ENCODE measurements at regions not wholly inside any gene's neighbourhood (a gene's known extent, or its start where the extent isn't known, plus 50 kb on each side); places are given as distances from the start of the nearest gene placed in this dataset.

DNA sequence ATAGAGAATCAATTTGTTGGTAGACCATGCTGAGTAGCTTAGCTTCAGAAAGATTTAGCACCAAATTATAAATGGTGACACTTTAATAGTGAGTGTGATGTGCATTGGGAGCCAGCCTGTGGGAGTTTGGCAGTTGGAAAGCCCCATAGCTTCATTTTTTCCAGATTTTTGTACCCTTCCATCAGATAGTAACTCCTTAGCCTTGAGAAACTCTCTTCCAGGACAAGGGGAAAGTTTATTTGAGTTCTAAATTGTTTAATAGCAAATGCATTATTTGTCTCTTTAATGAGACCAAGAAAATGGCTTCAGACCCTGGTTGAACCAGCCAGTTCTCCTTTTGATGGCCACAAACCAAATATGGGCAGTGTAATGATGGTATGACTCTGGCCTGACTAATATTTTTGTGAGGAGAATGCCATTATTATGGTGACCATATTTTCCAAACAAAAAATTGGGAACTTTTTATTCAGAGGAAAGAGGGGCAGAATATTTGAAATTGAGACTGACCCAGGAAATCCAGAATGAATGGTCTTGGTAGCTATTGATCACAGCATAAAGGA is 49.8 kb downstream of the PLCE1 start:
- no peak for DNase-seq (ENCODE audit: low read depth)

DNA sequence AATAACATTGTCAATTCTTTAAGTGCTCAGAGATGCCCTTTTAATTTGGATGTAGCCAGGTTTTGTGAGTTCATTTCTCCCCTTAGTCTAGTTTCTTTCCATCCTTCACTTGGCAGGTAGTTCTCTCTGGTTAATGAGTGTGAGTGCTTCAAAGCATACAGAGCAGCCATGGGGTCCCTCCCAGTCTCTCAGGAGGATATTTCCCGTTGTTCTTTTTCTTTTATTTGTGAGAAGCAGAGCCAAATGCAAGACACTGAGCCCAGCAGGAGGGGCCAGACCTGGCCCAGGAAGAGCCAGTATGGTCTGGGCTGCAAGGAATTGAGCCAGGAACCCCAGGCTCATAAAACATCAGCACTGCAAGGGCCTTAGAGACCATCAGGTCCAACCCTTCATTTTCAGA is 52.4 kb downstream of the PLCE1 start:
- no peak for DNase-seq (ENCODE audit: low read depth)

DNA sequence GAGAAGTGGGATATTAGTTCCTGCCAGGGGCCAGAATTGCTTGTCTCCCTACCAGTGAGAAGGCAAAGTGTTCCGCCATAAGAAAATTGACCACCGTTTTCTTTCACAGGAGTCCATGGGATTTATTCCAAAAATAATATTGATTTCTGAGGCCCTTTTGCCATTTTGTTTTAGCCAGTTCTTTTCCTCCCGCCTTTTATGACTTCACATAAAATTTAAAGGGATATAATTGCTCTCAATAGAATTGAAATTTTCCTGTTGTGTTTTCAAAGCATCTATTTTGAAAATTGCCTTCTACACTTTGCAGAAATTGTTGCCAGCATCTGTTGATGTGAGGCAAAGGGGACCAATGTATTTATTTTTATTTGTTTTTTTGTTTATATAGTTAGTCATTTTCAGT is 53.6 kb downstream of the PLCE1 start:
- no peak for DNase-seq (ENCODE audit: low read depth)

DNA sequence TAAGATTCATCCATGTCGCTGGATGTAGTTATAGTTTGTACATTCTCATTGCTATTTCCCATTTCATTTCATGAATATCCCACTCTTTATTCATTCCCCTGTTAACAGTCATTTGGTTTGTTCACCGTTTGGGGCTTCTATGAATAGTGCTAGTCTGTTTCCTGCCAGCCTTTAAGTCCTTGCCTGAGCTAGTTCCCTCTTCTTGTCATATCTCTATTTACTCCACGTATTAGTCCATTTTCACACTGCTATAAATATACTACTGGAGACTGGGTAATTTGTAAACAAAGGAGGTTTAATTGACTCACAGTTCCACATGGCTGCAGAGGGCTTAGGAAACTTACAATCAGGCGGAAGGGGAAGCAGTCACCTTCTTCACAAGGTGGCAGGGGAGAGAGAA is 56.2 kb downstream of the PLCE1 start:
- DNase-seq (ENCODE audit: low read depth): no peak

DNA sequence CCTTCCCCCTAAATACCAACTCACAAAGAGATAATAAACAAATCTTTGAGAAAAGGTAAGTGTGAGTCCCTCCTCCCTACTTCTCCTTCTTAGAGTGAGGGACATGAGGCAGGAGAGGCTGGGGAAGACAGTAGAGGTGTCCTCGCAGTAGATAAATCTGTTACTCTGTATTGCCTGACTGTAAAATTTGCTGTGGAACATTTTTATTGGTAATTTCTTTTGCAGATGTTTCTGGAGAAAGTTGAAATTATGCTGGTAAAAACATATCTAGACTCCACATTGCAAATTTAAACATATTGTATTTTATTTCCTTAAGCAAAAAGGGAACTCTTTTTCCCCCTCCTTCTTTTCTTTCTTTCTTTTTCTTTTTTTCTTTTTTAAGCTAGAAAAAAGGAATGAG is 58.5 kb downstream of the PLCE1 start:
- no peak for DNase-seq (ENCODE audit: low read depth)

DNA sequence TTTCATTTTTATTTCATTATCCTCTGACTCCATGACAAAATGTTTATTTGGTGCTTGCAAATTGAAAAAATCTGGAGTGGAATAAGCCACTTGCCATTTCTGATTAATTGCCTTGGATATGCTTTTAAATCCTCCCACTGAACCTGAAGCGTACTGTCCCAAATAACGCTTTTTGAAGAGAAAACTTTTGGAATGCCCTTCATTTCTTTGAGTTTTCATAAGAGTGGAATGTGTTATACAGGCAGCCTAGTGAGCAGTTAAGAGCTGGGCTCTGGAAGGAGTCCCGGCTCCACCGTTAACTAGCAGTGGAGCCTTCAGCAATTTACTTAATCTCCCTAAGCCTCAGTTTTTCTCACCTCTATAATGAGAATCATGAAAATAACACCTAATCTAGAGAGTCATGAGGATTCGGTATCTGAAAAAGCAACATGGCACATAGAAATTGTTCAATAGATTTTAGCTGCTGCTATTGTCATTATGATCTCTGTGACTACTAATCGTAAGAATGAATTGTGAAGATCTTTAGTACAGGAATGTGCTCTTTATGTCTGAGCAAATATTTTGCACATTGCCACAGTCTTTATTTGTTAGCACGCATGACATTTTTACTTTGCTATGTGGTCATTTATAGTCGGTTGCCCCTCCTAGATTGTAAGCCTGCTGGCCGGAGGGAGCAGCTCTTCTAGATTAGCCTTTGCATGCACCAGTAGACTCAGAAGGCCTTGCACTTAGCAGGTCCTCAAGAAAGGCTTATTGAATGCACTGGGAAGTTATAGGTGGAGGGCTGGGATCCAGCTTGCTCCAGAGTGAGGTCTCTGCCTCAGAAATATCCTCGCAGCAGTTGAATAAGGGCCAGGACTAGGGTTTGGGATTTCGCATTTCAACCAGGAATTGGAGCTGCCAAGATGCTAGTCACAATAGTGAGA is 59.4 kb downstream of the PLCE1 start:
- DNase-seq (ENCODE audit: low read depth): no peak

DNA sequence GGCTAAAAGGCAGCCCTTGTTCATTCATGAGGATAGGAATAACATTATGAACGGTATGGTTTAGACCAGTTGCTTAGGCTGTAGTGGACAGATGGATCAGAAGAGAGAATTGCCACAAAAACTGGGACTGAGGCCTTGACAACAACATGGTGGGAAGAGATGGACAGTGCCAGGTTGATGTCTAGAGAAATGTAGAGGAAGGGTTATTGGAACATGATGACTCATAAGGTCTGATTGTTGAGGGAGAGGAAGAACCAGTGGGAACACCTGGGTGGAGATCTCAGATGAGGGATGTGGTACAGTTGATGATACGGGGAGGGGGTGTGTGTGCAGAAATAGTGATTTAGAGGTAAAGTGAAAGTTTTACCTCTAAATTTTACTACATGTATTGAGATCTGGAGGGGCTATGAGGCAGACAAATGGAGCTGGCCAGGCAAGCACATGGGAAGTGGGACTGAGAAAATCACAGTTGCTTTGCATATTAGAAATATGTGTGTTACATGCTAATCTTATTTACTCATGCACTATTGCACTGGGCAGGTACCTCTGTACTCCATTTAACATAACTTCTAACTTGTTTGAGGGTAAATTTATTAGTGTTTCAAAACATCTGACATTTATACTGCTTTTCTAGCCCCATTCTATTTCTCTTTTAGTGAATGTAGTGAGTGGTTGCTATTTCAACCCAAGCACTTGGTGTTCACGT is 65.6 kb downstream of the PLCE1 start:
- no peak for DNase-seq (ENCODE audit: low read depth)

DNA sequence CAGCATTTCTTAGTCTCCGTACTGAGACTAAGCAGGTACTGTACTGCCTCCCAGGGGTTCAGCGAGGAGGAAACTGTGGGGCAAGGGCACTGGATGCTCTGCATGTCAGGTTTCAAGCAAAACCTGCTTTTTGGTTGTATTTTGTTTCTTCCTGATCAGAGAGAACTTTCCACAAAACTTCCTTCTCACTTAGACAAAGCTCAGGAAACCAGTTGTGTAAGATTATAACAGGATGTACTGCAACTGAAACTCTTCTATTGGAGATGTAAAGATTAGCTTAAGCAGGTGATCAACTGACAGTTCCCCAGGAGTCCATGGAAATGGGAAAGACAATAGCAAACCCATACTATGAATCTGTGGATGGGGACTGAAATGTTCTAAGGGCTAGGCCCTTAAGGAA is 67.3 kb downstream of the PLCE1 start:
- no peak for DNase-seq (ENCODE audit: low read depth)

DNA sequence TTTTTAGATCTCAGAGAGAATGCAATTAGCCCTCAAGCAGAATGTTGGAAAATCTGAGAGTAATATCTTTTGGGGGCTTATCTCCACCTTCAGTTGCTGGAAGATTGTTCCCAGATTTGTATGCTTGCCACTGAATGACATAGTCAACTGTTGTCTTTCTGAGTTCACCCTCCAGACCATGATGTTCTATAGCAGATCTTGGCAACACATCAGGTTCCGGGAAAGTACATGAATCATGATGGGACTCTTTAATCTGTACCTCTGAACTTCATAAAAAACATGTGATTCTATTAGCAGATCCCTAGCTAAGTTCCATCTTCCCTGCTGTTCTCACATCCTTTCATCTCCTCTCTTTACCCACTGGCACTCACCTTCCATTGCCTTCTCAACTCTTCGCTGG is 68.9 kb downstream of the PLCE1 start:
- DNase-seq (ENCODE audit: low read depth): no peak

DNA sequence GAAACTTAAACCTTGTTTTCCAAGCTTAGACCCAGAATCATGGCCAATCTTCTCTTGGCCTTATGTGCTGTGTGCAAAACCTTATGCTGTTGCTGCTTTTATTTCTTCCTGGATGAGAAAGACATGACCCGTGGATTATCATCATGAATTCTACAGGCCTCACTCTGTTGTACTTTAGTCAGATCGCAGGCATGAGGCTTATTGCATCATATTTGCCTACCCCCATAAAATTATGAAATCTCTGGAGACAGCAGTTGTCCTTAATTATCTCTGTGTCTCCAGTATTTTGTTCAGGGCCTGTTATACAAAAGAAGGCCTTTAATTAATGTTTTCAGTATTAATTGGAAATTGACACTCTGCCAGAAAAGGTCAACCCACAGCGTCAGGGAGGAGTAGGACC is 71.6 kb downstream of the PLCE1 start:
- DNase-seq (ENCODE audit: low read depth): no peak

DNA sequence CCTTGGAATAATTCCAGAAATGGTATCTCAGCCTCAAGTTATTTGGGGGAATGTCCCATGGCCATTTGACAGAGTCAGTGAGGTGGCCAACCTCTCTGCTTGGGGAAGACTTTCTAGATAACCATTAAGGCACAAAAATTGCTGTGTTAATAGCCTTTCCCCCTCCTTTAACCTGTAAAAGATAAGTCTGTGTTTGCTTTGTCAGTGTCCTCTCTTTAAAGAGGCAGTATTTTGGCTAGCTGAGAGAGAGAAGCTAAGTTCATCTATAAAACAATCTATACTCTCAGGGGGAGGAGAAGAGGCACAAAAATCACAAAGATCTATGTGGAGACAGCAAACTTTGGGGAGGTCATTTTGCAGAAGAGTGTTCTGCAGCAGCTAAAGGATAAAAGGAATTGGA is 72.1 kb downstream of the PLCE1 start:
- DNase-seq (ENCODE audit: low read depth): no peak

DNA sequence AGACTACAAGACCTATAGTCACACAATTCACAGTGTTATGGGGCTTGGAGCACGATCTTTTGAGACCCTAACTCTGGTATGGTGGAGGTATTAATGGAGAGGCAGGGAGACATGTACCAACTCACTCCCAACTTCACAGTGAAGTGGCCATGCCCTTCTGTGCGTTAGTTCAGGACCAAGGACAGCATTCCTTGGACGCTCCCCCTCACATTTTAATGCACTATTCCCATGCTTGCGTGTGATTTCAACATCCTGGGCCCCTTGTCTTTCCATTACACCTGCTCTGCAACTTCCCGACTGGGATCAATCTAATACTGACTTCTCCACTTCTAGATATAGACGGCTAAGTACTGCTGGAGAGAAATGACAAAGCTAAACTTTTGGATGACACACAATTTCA is 72.7 kb downstream of the PLCE1 start:
- DNase-seq (ENCODE audit: low read depth): no peak

DNA sequence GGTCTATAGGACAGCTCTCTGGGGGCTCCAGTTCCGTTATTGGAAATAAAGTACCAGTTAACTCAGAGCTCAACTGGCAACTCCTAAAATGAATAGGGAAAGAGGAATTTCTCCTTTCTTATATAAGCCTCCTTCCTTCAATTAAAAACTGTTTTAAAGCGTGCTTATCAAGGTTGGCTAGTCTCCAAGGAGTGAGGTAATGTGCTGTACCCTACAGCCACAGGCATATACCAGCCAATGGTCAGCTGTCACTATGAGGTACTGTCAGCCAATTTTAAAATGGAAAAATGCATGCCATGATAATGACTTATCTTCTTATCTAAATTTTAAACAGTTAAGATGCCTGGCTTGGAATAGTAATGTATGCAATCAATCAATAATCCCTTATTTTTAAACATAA is 76.2 kb downstream of the PLCE1 start:
- DNase-seq (ENCODE audit: low read depth): no peak

DNA sequence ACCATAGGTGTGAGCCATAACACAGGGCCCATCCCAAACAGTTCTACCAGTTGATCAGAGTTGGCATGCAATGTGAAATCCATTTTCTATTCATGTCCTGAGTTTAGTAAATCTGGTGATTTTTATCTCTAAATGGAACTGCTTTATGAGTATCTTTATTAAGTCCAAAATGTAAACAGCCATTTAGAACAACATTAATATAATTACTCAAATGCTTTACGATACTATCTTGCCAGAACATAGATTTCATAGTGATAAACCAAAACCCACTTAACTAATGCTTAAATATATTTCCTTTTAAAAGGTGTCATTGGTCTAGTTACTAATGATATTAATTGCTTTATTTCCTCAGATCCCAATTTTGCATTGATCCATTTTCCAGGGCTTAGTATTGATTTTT is 80.7 kb downstream of the PLCE1 start:
- DNase-seq (ENCODE audit: low read depth): no peak

DNA sequence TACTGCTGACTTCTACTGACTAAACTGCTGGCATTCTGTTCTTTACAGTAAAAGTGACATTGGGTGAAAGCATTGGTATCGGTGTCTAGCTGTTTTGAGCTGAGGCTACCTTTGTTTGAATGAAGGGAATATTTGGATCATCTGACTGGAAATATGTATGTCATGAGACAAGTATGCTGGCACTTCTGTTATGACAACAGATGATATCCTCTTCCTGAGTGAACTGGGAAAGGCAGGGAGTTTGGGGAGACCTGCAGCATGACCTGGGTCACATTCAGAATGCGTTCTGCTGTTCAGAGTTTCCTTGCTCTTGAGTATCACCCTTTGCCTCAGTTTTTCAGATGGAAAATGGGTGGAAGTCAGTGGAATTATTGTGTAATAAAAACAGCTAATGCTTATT is 81.8 kb downstream of the PLCE1 start:
- DNase-seq (ENCODE audit: low read depth): no peak

DNA sequence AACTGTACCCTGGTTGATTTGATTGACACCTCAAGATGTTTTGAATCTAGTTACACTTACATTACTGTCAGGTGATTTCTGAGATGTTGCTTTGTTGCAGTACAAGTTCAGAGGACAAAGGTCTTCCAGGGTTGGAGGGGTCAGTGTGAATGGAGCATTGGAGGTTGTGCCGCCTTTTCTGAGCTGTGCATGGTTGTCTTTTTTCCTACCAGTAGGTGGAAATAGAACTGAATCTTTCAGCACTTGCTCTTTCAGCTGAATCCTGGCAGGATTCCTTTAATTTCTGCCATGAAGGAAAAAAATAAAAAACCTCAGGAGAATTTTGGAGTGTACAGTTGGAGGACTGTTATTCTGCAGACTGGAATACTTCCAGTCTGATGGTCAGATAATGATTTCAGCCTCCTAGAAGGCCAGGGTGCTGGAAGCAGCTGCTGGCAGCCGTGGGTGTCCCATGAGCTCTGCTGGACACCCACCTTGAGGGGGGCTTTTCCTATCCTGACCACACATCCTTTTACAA is 82.7 kb downstream of the PLCE1 start:
- no peak for DNase-seq (ENCODE audit: low read depth)

DNA sequence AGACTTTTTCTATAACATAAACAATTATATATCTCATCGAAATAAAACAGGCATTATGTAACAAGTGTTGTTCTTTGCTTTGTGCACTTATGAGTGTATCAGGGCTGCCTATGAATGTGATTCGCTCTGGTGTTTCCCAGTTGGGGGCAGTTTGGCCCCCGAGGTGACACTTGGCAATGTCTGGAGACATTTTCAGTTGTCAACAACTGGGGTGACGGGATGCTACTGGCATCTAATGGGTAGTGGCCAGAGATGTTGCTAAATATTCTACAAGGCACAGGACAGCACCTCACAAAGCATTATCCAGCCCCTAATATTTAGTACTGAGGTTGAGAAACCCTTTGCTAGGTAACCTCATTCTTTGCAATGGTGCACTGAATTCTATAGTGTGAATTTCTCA is 83.3 kb downstream of the PLCE1 start:
- no peak for DNase-seq (ENCODE audit: low read depth)

DNA sequence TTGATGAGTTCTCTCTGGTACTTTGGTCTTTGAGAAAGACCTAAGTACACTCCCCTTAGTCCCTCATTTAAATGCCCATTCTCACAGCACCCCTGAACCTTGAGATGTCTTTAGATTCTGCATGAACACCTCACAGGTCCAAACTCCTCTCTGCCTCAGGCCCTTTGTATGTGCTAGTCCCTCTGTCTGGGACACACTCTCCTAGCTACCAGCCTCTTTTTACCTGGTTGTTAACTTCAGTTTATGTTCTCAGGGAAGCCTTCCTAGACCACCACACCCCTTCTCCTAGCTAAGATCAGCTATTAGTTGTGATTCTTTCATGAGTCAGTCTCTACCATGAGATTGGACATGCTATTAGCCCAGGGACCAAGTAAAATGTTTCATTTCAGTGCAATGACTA is 86.4 kb downstream of the PLCE1 start:
- no peak for DNase-seq (ENCODE audit: low read depth)

DNA sequence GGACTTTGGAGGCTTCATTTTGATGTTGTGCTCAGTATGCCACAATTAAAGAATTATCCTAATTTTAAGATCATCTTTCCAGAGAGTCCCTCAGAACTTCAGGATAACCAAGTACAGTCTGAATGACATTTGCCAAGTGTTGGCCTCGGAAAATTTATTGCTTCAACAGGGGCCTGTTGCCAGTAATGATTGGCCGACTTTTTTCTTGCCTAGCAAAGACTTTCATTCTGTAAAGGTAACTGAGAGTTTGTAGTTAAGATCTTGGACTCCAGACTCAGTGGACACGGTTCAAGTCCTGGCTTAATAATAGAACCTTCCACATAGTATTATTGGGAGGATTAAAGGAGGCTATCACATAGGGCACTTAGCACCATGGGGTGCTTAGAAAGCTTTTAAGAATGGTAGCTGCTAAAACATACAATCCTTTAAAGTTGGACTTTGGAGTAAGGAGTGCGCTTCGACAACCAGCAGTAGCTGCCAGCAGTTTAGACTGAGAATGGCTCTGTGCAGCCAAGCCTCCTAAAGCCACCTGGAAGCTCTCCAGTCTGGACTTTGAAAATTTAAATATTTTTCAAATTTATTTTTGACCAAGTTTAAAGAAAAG is 90.0 kb downstream of the PLCE1 start:
- DNase-seq (ENCODE audit: low read depth): no peak

DNA sequence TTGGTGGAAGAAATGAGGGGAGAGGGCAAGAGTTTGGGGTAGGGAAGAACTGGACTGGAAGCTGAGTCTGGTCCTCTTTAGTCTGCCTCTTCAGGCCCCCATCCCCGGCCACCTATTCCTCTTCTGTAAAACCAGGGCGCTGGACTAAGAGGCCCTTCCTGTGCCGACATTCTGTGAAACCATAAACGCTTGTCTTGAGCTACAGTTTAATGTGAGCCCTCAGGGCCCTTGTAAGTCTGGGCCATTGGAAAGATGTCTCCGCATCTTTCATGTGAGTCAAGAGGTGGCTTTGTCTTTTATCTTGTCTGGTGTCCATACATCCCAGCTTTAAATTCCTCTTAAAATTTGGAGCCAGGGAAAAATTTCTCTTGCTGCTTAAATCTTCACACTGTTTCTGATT is 90.6 kb downstream of the PLCE1 start:
- no peak for DNase-seq (ENCODE audit: low read depth)

DNA sequence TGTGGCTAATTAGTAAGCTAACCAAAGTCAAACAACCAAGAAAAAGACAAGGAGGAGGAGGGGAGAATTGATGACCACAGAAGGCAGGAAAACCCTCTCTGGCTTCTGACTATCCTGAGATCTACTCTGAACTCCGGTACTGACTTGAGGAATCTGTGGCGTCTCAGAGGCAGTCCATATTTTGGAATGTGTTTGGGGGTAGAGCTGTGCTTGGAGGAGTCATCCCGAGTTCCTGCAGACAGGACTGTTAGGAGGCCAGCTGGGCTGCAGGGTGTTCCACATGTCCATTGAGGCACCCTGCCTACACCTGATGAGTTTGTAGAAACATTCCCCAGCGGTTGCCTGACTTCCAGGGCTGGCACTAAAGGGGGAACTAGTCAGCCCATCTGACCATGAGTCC is 91.6 kb downstream of the PLCE1 start:
- no peak for DNase-seq (ENCODE audit: low read depth)

DNA sequence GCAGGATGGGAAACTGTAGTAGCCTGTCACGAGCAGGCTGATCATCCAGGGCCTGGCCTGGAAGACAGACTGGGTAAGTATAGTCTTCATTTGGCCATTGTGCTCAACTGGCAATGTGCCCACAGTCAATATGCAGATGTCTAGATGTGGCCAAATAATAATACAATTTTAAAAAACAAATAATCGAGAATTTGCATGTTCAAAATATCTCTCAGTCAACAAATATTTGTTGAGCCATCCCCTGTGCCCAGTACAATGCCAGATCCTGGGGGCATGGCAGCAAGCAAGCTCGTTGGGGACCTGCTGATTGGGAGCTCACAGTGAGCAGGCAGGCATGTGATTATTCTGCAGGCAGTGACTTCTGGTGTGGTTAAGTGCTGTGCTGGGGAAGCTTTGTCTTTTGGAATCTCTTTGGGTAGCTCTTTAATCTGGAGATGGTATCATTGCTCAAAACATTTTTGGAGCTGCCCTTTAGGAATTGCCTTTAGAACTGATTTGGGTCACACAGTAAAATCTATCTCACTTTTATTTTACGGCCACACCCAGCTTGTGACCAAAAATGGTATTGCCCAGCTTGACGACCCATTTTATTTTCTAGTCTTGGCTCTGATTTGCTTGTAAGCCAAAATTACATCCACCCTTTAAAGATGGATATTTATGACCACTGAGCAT is 92.2 kb downstream of the PLCE1 start:
- no peak for DNase-seq (ENCODE audit: low read depth)
